Endothelial cell of umbilical vein (primary cell): ENCODE measurements at regions not wholly inside any gene's neighbourhood (a gene's known extent, or its start where the extent isn't known, plus 50 kb on each side); places are given as distances from the start of the nearest gene placed in this dataset.

Experiments used
- BruUV-seq: library from RNA; stranded (reverse); fragments of 400-500 nt; replicated peaks from 2 replicates; lab custom pipeline; 2021; lab: Mats Ljungman, UMichigan
- CTCF ChIA-PET: fragments of 300-600, 350-600 bp; sonication (Branson Sonifier 250); formaldehyde crosslinking; loops from one replicate; lab custom pipeline; 2021; ENCODE audit warnings: antibody characterized with exemption, inconsistent platforms; lab: Charles Lee
- POLR2A ChIA-PET: fragments of 300-600, 350-600 bp; sonication (Branson Sonifier 250); formaldehyde crosslinking; loops from one replicate; lab custom pipeline; 2021; ENCODE audit warnings: antibody characterized with exemption, inconsistent platforms; lab: Charles Lee
- DNase-seq: peaks from one replicate; pipeline ENCODE4 v3.0.0-alpha.2; 2011; ENCODE audit warnings: low read depth, low spot score
- FAIRE-seq: peaks from 2 replicates; lab custom pipeline; 2011; peaks lifted over from hg19 to GRCh38; lab: Jason Lieb, UNC
- H2AFZ ChIP-seq: 2 replicates; pipeline ENCODE4 v1.6.0; 2012; ENCODE audit warnings: low read depth, low read length, control low read depth, inconsistent platforms
- H3K27ac ChIP-seq: 2 replicates; pipeline ENCODE4 v1.5.1; 2011; ENCODE audit warnings: low read depth, mild to moderate bottlenecking, control low read depth, low read length, moderate library complexity; ENCODE audit not compliant: insufficient read depth
- H3K27me3 ChIP-seq, 2 experiments: 2 replicates each; pipeline versions ENCODE4 v1.6.0 to v1.6.1; 2011; ENCODE audit warnings: low read length in 2 of 2, mixed read lengths in 1 of 2; ENCODE audit not compliant: control insufficient read depth in 2 of 2, insufficient read depth in 2 of 2
- H3K36me3 ChIP-seq, 2 experiments: 2 replicates in 1 of 2; 3 replicates in 1 of 2; pipeline ENCODE4 v1.5.1; 2011; ENCODE audit warnings: low read length in 2 of 2, mild to moderate bottlenecking in 1 of 2, moderate library complexity in 1 of 2; ENCODE audit not compliant: control insufficient read depth in 2 of 2, insufficient read depth in 2 of 2; ENCODE audit errors: extremely low read depth in 1 of 2
- H3K4me1 ChIP-seq: 3 replicates; pipeline ENCODE4 v1.5.1; 2011; ENCODE audit warnings: mild to moderate bottlenecking, low read length; ENCODE audit not compliant: control insufficient read depth, insufficient read depth; ENCODE audit errors: extremely low read depth
- H3K4me2 ChIP-seq: 2 replicates; pipeline ENCODE4 v1.6.1; 2011; ENCODE audit warnings: low read length, control low read depth, mixed read lengths; ENCODE audit not compliant: insufficient read depth
- H3K4me3 ChIP-seq, 3 experiments: fragments of 200-600 bp in 1 of 3; sonication (generic), shearing (Covaris generic) in 1 of 3; replicated peaks in 1 of 3; 2 replicates each; pipeline ENCODE4 v1.5.1; 2011 to 2016; ENCODE audit warnings: control low read depth in 3 of 3, low read length in 3 of 3, mild to moderate bottlenecking in 2 of 3, inconsistent platforms in 1 of 3, low read depth in 1 of 3, moderate library complexity in 1 of 3; ENCODE audit not compliant: insufficient read depth in 1 of 3
- H3K79me2 ChIP-seq: 2 replicates; pipeline ENCODE4 v1.6.0; 2012; ENCODE audit warnings: low read length, inconsistent platforms; ENCODE audit not compliant: control insufficient read depth, insufficient read depth
- H3K9ac ChIP-seq: replicated peaks from 2 replicates; pipeline ENCODE3; 2011; ENCODE audit warnings: low read length, control low read depth; ENCODE audit not compliant: insufficient read depth; ENCODE audit errors: extremely low read depth
- H3K9me1 ChIP-seq: replicated peaks from 3 replicates; pipeline ENCODE4 v1.6.0; 2011; ENCODE audit warnings: mild to moderate bottlenecking, low read length; ENCODE audit not compliant: control insufficient read depth, insufficient read depth; ENCODE audit errors: extremely low read depth
- H3K9me3 ChIP-seq: replicated peaks from 2 replicates; pipeline ENCODE4 v1.5.1; 2012; ENCODE audit warnings: low read length, inconsistent platforms; ENCODE audit not compliant: control insufficient read depth, insufficient read depth
- H4K20me1 ChIP-seq: replicated peaks from 2 replicates; pipeline ENCODE3; 2011; ENCODE audit warnings: mild to moderate bottlenecking, low read length; ENCODE audit not compliant: control insufficient read depth, insufficient read depth; ENCODE audit errors: extremely low read depth
- CTCF ChIP-seq, 2 donors: IDR thresholded peaks; 1 replicate in 1 of 2; 2 replicates in 1 of 2; pipeline ENCODE4 v1.5.1; 2011; ENCODE audit warnings: low read length in 2 of 2, mild to moderate bottlenecking in 2 of 2, moderate library complexity in 2 of 2, control low read depth in 1 of 2, inconsistent platforms in 1 of 2, low read depth in 1 of 2; ENCODE audit not compliant: insufficient read depth in 1 of 2; ENCODE audit errors: extremely low read depth in 1 of 2
- EZH2 ChIP-seq: IDR thresholded peaks from 2 replicates; pipeline ENCODE4 v1.6.1; 2012; ENCODE audit warnings: borderline replicate concordance, low read depth, mild to moderate bottlenecking, moderate library complexity, low read length, inconsistent platforms; ENCODE audit not compliant: severe bottlenecking
- FOS ChIP-seq: IDR thresholded peaks from 2 replicates; pipeline ENCODE4 v1.6.1; 2011; ENCODE audit warnings: mild to moderate bottlenecking, low read length, moderate library complexity, borderline replicate concordance; ENCODE audit not compliant: insufficient read depth
- GATA2 ChIP-seq: IDR thresholded peaks from 2 replicates; pipeline ENCODE4 v1.7.0; 2011; ENCODE audit warnings: low read depth, mild to moderate bottlenecking, moderate library complexity, mixed read lengths, low read length; ENCODE audit not compliant: insufficient read length, insufficient read depth
- JUN ChIP-seq: IDR thresholded peaks from 2 replicates; pipeline ENCODE4 v1.6.1; 2011; ENCODE audit warnings: borderline replicate concordance, low read depth; ENCODE audit not compliant: insufficient read length, insufficient read depth
- MAX ChIP-seq: IDR thresholded peaks from 2 replicates; pipeline ENCODE4 v1.6.1; 2011; ENCODE audit not compliant: insufficient read depth, insufficient read length
- MYC ChIP-seq: IDR thresholded peaks from one replicate; pipeline ENCODE4 v1.6.1; 2011; ENCODE audit warnings: mild to moderate bottlenecking, low read depth, low read length
- POLR2A ChIP-seq: IDR thresholded peaks from 2 replicates; pipeline ENCODE4 v1.6.1; 2012; ENCODE audit warnings: low read depth, mild to moderate bottlenecking, control low read depth, low read length
- POLR2AphosphoS5 ChIP-seq: IDR thresholded peaks from 2 replicates; pipeline ENCODE4 v1.6.1; 2012; ENCODE audit warnings: low read depth, mild to moderate bottlenecking, control low read depth, low read length, moderate library complexity; ENCODE audit not compliant: insufficient read depth
- dilution Hi-C: fragments of 300-500 bp; cut with MboI; formaldehyde crosslinking; loops from one replicate; pipeline ENCODE4 v1.15.0; 2019; ENCODE audit warnings: low sequenced_read_pairs; ENCODE audit not compliant: extremely low pct_ligation_motif_present
- intact Hi-C: fragments of 100-400 bp; cut with micrococcal nuclease; formaldehyde crosslinking; loops from one replicate; pipeline ENCODE4 v1.10.0; 2022

GRCh38 chr14:89490466-89490865 lies 73.4 kb upstream of the FOXN3 start:
- intact Hi-C loops (loop anchor here (2.0 kb wide), 1 partner anchor 72 kb away; no protein-coding TSS in a partner anchor), dilution Hi-C loops (no loop called here)
- Histone ChIP-seq H3K36me3 (no peaks in the 10 kb centered on the region), H3K9ac (no peak overlapping the region), H4K20me1 (no peaks in the 10 kb centered on the region), H3K4me2 (no peak overlapping the region), H3K4me1 (no peaks in the 10 kb centered on the region), H3K9me3 (no peaks in the 10 kb centered on the region), H3K79me2 (no peaks in the 10 kb centered on the region), H3K27ac (no peak overlapping the region), H3K4me3 (no peak overlapping the region), H3K9me1 (no peaks in the 10 kb centered on the region), H2AFZ (no peak overlapping the region), H3K27me3 (no peaks in the 10 kb centered on the region)
- DNase-seq (no peak), FAIRE-seq (no peak)
- no TSS peak for BruUV-seq
- no peak for TF ChIP-seq FOS
- TF ChIP-seq MAX = no peak
- no peak for TF ChIP-seq JUN
- no peak for TF ChIP-seq POLR2AphosphoS5
- no peak for TF ChIP-seq POLR2A
- no peak for TF ChIP-seq EZH2
- TF ChIP-seq GATA2 = no peak
- no peak for TF ChIP-seq CTCF (IDR thresholded peaks at IDR 0.05; ENCODE audit: extremely low read depth in 1 of 2, insufficient read depth in 1 of 2, low read depth in 1 of 2, low read length in 2 of 2)
- TF ChIP-seq MYC = no peak
- POLR2A ChIA-PET = no interaction called here
- CTCF ChIA-PET = interaction anchor here (1.5 kb wide), 1 partner anchor 14 kb away, joined by 4 read pairs; no protein-coding TSS in a partner anchor
